Fibroblast of lung (primary cell): ENCODE measurements at regions not wholly inside any gene's neighbourhood (a gene's known extent, or its start where the extent isn't known, plus 50 kb on each side); places are given as distances from the start of the nearest gene placed in this dataset.

Experiments
- DNase-seq, 2 donors: peaks; one replicate each; pipeline versions ENCODE4 v3.0.0 to v3.0.0-alpha.2; 2010; ENCODE audit warnings: low read depth in 2 of 2
- H2AFZ ChIP-seq: 2 replicates; pipeline ENCODE4 v1.5.1; 2012; ENCODE audit warnings: low read length, control low read depth, inconsistent platforms
- H3K27ac ChIP-seq: 2 replicates; pipeline ENCODE4 v1.5.1; 2011; ENCODE audit warnings: low read length, control low read depth; ENCODE audit not compliant: insufficient read depth
- H3K27me3 ChIP-seq: 2 replicates; pipeline ENCODE4 v1.5.1; 2011; ENCODE audit warnings: mild to moderate bottlenecking, low read length; ENCODE audit not compliant: control insufficient read depth, insufficient read depth
- H3K36me3 ChIP-seq: 2 replicates; pipeline ENCODE4 v1.5.1; 2011; ENCODE audit warnings: low read length; ENCODE audit not compliant: control insufficient read depth, insufficient read depth
- H3K4me1 ChIP-seq: 2 replicates; pipeline ENCODE4 v1.5.1; 2011; ENCODE audit warnings: low read length; ENCODE audit not compliant: control insufficient read depth, insufficient read depth; ENCODE audit errors: extremely low read depth
- H3K4me2 ChIP-seq: 2 replicates; pipeline ENCODE4 v1.5.1; 2011; ENCODE audit warnings: low read length, control low read depth; ENCODE audit not compliant: insufficient read depth; ENCODE audit errors: extremely low read depth
- H3K4me3 ChIP-seq, 4 experiments: fragments of 200-600 bp in 1 of 4; sonication (generic) in 1 of 4; replicated peaks in 1 of 4; 2 replicates each; pipeline ENCODE4 v1.5.1; 2011 to 2016; ENCODE audit warnings: low read length in 4 of 4, low read depth in 3 of 4, mild to moderate bottlenecking in 3 of 4, control low read depth in 2 of 4, inconsistent platforms in 1 of 4, mixed read lengths in 1 of 4; ENCODE audit not compliant: insufficient read depth in 1 of 4; ENCODE audit errors: control extremely low read depth in 1 of 4
- H3K79me2 ChIP-seq: 2 replicates; pipeline ENCODE4 v1.5.1; 2012; ENCODE audit warnings: mild to moderate bottlenecking, low read length, inconsistent platforms; ENCODE audit not compliant: control insufficient read depth, insufficient read depth
- H3K9ac ChIP-seq: 2 replicates; pipeline ENCODE4 v1.5.1; 2011; ENCODE audit warnings: mild to moderate bottlenecking, low read length, control low read depth; ENCODE audit not compliant: insufficient read depth
- H3K9me3 ChIP-seq: 2 replicates; pipeline ENCODE4 v1.5.1; 2012; ENCODE audit warnings: low read depth, low read length; ENCODE audit not compliant: control insufficient read depth, insufficient read depth
- H4K20me1 ChIP-seq: 2 replicates; pipeline ENCODE4 v1.5.1; 2011; ENCODE audit warnings: low read length; ENCODE audit not compliant: control insufficient read depth, insufficient read depth; ENCODE audit errors: extremely low read depth
- CTCF ChIP-seq, 2 donors: IDR thresholded peaks in 1 of 2; conservative IDR thresholded peaks in 1 of 2; 1 replicate in 1 of 2; 2 replicates in 1 of 2; pipeline ENCODE4 v1.5.1; 2011 to 2012; ENCODE audit warnings: low read length in 2 of 2, control low read depth in 1 of 2, inconsistent platforms in 1 of 2, low read depth in 1 of 2, mild to moderate bottlenecking in 1 of 2
- EZH2 ChIP-seq: IDR thresholded peaks from 2 replicates; pipeline ENCODE4 v1.5.1; 2012; ENCODE audit warnings: low read length, control low read depth, mild to moderate bottlenecking; ENCODE audit errors: missing control alignments

GRCh38 chr3:65015711-65016110 is 327.9 kb upstream of the ADAMTS9 start:
- Histone ChIP-seq H3K27ac (no peak overlapping the region), H3K27me3 (no peaks in the 10 kb centered on the region), H3K9me3 (no peaks in the 10 kb centered on the region), H4K20me1 (no peaks in the 10 kb centered on the region), H2AFZ (no peak overlapping the region), H3K4me2 (no peak overlapping the region), H3K9ac (no peak overlapping the region), H3K4me3 (no peak overlapping the region), H3K4me1 (no peaks in the 10 kb centered on the region), H3K79me2 (no peaks in the 10 kb centered on the region), H3K36me3 (no peaks in the 10 kb centered on the region)
- DNase-seq: peak in 1 of 2 donors; percentile 11
- TF ChIP-seq CTCF (conservative IDR thresholded peaks at IDR 0.05 in 1 of 2, IDR thresholded peaks at IDR 0.05 in 1 of 2; ENCODE audit: low read depth in 1 of 2, low read length in 2 of 2) (no peak), EZH2 (no peak)

GRCh38 chr3:65013053-65013452 is 325.3 kb upstream of the ADAMTS9 start:
- no peaks in the 10 kb centered on the region for H3K27me3 ChIP-seq
- H3K4me3 ChIP-seq: no peak overlapping the region
- H3K79me2 ChIP-seq: no peaks in the 10 kb centered on the region
- H3K9ac ChIP-seq: no peak overlapping the region
- no peaks in the 10 kb centered on the region for H3K4me1 ChIP-seq
- H3K9me3 ChIP-seq: no peaks in the 10 kb centered on the region
- H2AFZ ChIP-seq: no peak overlapping the region
- H4K20me1 ChIP-seq: no peaks in the 10 kb centered on the region
- DNase-seq: no peak
- H3K36me3 ChIP-seq: no peaks in the 10 kb centered on the region
- TF ChIP-seq EZH2: no peak
- no peak for TF ChIP-seq CTCF (conservative IDR thresholded peaks at IDR 0.05 in 1 of 2, IDR thresholded peaks at IDR 0.05 in 1 of 2; ENCODE audit: low read depth in 1 of 2, low read length in 2 of 2)
- H3K4me2 ChIP-seq: no peak overlapping the region
- H3K27ac ChIP-seq: no peak overlapping the region

- no peaks in the 10 kb centered on the region for H3K9me3 ChIP-seq
These were observed 318.5 kb upstream of the ADAMTS9 start for GRCh38 chr3:65006300-65006739.

More at GRCh38 chr3:65006300-65006739, 318.5 kb upstream of the ADAMTS9 start:
- Histone ChIP-seq H3K27ac (no peak overlapping the region), H3K4me2 (no peak overlapping the region), H4K20me1 (no peaks in the 10 kb centered on the region), H3K36me3 (no peaks in the 10 kb centered on the region), H3K9ac (no peak overlapping the region), H3K4me3 (no peak overlapping the region), H3K4me1 (peaks cover 2% of the 10 kb centered on the region), H2AFZ (peak overlapping the region; percentile 15), H3K27me3 (no peaks in the 10 kb centered on the region), H3K79me2 (no peaks in the 10 kb centered on the region)
- peak; percentile 75 to 77 for DNase-seq
- no peak for TF ChIP-seq EZH2
- no peak for TF ChIP-seq CTCF (conservative IDR thresholded peaks at IDR 0.05 in 1 of 2, IDR thresholded peaks at IDR 0.05 in 1 of 2; ENCODE audit: low read depth in 1 of 2, low read length in 2 of 2)
